Coronary artery (tissue), 2 donors: ENCODE measurements at regions not wholly inside any gene's neighbourhood (a gene's known extent, or its start where the extent isn't known, plus 50 kb on each side); places are given as distances from the start of the nearest gene placed in this dataset.

Source experiments
- DNase-seq: peaks from one replicate; pipeline ENCODE4 v3.0.0-alpha.2; 2017; ENCODE audit warnings: low spot score
- H3K27ac ChIP-seq, 2 donors: fragments of 200-600 bp; sonication (generic); one replicate each; pipeline ENCODE4 v1.5.1; 2016 to 2019
- H3K4me3 ChIP-seq: fragments of 200-600 bp; sonication (generic); 2 replicates; pipeline ENCODE4 v1.5.1; 2016; ENCODE audit warnings: mild to moderate bottlenecking, moderate library complexity
- CTCF ChIP-seq: fragments of 200-600 bp; sonication (generic); IDR thresholded peaks from one replicate; pipeline ENCODE4 v1.5.1; 2019; ENCODE audit warnings: antibody characterized with exemption

GRCh38 chr13:55062662-55063061 is 2034.0 kb downstream of the OLFM4 start:
- TF ChIP-seq CTCF, result no peak
- Histone ChIP-seq H3K4me3 (no peak overlapping the region), H3K27ac (no peak overlapping the region)
- no peak for DNase-seq

- no peak overlapping the region for H3K27ac ChIP-seq
- TF ChIP-seq CTCF, result no peak
- no peak for DNase-seq
- no peak overlapping the region for H3K4me3 ChIP-seq
These were observed 2039.3 kb downstream of the OLFM4 start for GRCh38 chr13:55067946-55068345.

- no peak for TF ChIP-seq CTCF
- H3K27ac ChIP-seq, result no peak overlapping the region
- no peak for DNase-seq
- no peak overlapping the region for H3K4me3 ChIP-seq
These were observed 2041.1 kb downstream of the OLFM4 start for GRCh38 chr13:55069746-55070145.

- no peak for DNase-seq
- H3K27ac ChIP-seq, result no peak overlapping the region
- H3K4me3 ChIP-seq, result no peak overlapping the region
- TF ChIP-seq CTCF, result no peak
These were observed 2044.4 kb downstream of the OLFM4 start for GRCh38 chr13:55073000-55073399.

GRCh38 chr13:55084630-55085029 is 2056.0 kb downstream of the OLFM4 start:
- H3K4me3 ChIP-seq, result no peak overlapping the region
- H3K27ac ChIP-seq, result no peak overlapping the region
- TF ChIP-seq CTCF, result no peak
- DNase-seq, result no peak

GRCh38 chr13:55087085-55087484 is 2053.6 kb upstream of the PRR20A start:
- H3K4me3 ChIP-seq, result no peak overlapping the region
- TF ChIP-seq CTCF, result no peak
- H3K27ac ChIP-seq, result no peak overlapping the region
- DNase-seq, result no peak

- DNase-seq, result no peak
- no peak overlapping the region for H3K27ac ChIP-seq
- H3K4me3 ChIP-seq, result no peak overlapping the region
- TF ChIP-seq CTCF, result no peak
These were observed 2050.1 kb upstream of the PRR20A start for GRCh38 chr13:55090612-55091011.
